HepG2 (cell line): ENCODE measurements at regions not wholly inside any gene's neighbourhood (a gene's known extent, or its start where the extent isn't known, plus 50 kb on each side); places are given as distances from the start of the nearest gene placed in this dataset.

Experiments used
- GABPB1 ChIP-seq: IDR thresholded peaks from 2 replicates; pipeline ENCODE4 v1.6.1; 2016; ENCODE audit warnings: mild to moderate bottlenecking, missing genetic modification reagents, moderate library complexity, missing compliant biosample characterization
- MAFK ChIP-seq, 2 experiments: IDR thresholded peaks in 1 of 2; conservative IDR thresholded peaks in 1 of 2; 2 replicates each; pipeline ENCODE4 v1.6.1; 2011; ENCODE audit warnings: improper control_type of control experiment in 2 of 2, low read length in 2 of 2
- MAX ChIP-seq: IDR thresholded peaks from 2 replicates; pipeline ENCODE4 v1.6.1; 2012; ENCODE audit warnings: inconsistent platforms
- MIER2 ChIP-seq: IDR thresholded peaks from 2 replicates; pipeline ENCODE4 v1.6.1; 2016; ENCODE audit warnings: missing biosample characterization, missing genetic modification reagents
- PAXIP1 ChIP-seq: sonication (generic); formaldehyde crosslinking; conservative IDR thresholded peaks from 2 replicates; pipeline ENCODE4 v1.4.0; 2020; ENCODE audit warnings: mild to moderate bottlenecking, missing genetic modification reagents, moderate library complexity
- ZNF17 ChIP-seq: sonication (generic); formaldehyde crosslinking; IDR thresholded peaks from 2 replicates; pipeline ENCODE4 v1.5.0; 2020; ENCODE audit warnings: mild to moderate bottlenecking, missing genetic modification reagents
- ZNF367 ChIP-seq: sonication (generic); formaldehyde crosslinking; IDR thresholded peaks from 2 replicates; pipeline ENCODE4 v1.4.0; 2020; ENCODE audit warnings: missing genetic modification reagents, borderline replicate concordance
- TF ChIP-seq, protein P1 (sequence below): sonication (generic); formaldehyde crosslinking; IDR thresholded peaks from 2 replicates; pipeline ENCODE4 v1.4.0; 2020; ENCODE audit warnings: low read depth, missing genetic modification reagents

GRCh38 chr5:90113108-90113507 is 296.4 kb downstream of the CETN3 start (continued):
- TF ChIP-seq ZNF367 = no peak
- no peak for TF ChIP-seq MIER2 (CRISPR knock-in tag)
- TF ChIP-seq MAX = no peak
- TF ChIP-seq MAFK (conservative IDR thresholded peaks at IDR 0.05 in 1 of 2, IDR thresholded peaks at IDR 0.05 in 1 of 2; ENCODE audit: low read length in 2 of 2) = no peak
- no peak for TF ChIP-seq PAXIP1 (CRISPR knock-in tag)
- TF ChIP-seq GABPB1 (CRISPR knock-in tag) = no peak
- TF ChIP-seq, protein P1, sequence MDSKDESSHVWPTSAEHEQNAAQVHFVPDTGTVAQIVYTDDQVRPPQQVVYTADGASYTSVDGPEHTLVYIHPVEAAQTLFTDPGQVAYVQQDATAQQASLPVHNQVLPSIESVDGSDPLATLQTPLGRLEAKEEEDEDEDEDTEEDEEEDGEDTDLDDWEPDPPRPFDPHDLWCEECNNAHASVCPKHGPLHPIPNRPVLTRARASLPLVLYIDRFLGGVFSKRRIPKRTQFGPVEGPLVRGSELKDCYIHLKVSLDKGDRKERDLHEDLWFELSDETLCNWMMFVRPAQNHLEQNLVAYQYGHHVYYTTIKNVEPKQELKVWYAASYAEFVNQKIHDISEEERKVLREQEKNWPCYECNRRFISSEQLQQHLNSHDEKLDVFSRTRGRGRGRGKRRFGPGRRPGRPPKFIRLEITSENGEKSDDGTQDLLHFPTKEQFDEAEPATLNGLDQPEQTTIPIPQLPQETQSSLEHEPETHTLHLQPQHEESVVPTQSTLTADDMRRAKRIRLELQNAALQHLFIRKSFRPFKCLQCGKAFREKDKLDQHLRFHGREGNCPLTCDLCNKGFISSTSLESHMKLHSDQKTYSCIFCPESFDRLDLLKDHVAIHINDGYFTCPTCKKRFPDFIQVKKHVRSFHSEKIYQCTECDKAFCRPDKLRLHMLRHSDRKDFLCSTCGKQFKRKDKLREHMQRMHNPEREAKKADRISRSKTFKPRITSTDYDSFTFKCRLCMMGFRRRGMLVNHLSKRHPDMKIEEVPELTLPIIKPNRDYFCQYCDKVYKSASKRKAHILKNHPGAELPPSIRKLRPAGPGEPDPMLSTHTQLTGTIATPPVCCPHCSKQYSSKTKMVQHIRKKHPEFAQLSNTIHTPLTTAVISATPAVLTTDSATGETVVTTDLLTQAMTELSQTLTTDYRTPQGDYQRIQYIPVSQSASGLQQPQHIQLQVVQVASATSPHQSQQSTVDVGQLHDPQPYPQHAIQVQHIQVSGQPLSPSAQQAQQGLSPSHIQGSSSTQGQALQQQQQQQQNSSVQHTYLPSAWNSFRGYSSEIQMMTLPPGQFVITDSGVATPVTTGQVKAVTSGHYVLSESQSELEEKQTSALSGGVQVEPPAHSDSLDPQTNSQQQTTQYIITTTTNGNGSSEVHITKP (CRISPR knock-in tag) = no peak
- no peak for TF ChIP-seq ZNF17 (CRISPR knock-in tag)
